ENCODE measurements at regions not wholly inside any gene's neighbourhood (a gene's known extent, or its start where the extent isn't known, plus 50 kb on each side); places are given as distances from the start of the nearest gene placed in this dataset.
A peak's percentile ranks its signal among the peaks of the same experiment; 100 is the strongest.

DNA sequence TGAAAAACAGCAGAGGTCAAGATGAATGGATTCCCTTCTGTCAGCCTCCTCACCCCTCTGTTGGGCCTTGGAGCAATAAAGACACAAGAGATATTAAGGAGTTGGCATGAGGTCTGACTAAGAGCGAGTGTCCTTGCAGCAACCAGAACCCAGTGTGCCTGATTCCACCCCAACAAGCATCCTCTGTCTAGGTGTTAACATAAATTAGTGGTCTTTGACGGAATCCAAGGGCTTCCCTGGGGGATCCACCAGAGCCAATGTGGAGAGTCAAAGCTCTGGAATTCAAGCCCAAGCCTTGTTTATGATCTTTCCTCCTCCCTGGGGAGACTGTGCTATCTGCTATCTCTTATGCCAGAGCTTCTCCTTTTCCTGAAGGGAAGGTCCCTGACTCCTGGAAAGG, 128.1 kb upstream of the SMIM23 start:
- ChIA-PET POLR2A (no interaction called here), CTCF (interaction anchor here (1.1 kb wide), 1 partner anchor 15 kb away, joined by 3 read pairs; no protein-coding TSS in a partner anchor)
- ATAC-seq (ENCODE audit: poor library complexity): no peak
- no peaks in the 10 kb centered on the region for H3K27me3 ChIP-seq (ENCODE audit: control insufficient read depth in 1 of 2, insufficient read depth in 2 of 2, low read length in 2 of 2)
- no peaks in the 10 kb centered on the region for H3K36me3 ChIP-seq (ENCODE audit: insufficient read depth, low read length)
- H3K27ac ChIP-seq (ENCODE audit: low read depth in 1 of 2, low read length in 2 of 2): no peak overlapping the region
- Mint-ChIP-seq H3K27me3 (peaks cover 8% of the 10 kb centered on the region), H3K4me3 (no peak overlapping the region), H3K4me1 (ENCODE audit: low read depth) (no peaks in the 10 kb centered on the region), H3K27ac (no peak overlapping the region), H3K9me3 (no peaks in the 10 kb centered on the region), H3K36me3 (ENCODE audit: low read depth) (no peaks in the 10 kb centered on the region)
- intact Hi-C loops (cut with DNase I, micrococcal nuclease): no loop called here
- TF ChIP-seq, protein P1, sequence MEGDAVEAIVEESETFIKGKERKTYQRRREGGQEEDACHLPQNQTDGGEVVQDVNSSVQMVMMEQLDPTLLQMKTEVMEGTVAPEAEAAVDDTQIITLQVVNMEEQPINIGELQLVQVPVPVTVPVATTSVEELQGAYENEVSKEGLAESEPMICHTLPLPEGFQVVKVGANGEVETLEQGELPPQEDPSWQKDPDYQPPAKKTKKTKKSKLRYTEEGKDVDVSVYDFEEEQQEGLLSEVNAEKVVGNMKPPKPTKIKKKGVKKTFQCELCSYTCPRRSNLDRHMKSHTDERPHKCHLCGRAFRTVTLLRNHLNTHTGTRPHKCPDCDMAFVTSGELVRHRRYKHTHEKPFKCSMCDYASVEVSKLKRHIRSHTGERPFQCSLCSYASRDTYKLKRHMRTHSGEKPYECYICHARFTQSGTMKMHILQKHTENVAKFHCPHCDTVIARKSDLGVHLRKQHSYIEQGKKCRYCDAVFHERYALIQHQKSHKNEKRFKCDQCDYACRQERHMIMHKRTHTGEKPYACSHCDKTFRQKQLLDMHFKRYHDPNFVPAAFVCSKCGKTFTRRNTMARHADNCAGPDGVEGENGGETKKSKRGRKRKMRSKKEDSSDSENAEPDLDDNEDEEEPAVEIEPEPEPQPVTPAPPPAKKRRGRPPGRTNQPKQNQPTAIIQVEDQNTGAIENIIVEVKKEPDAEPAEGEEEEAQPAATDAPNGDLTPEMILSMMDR (IDR thresholded peaks at IDR 0.05): no peak
- H3K4me1 ChIP-seq (ENCODE audit: insufficient read depth, low read length): no peaks in the 10 kb centered on the region
- H3K9me3 ChIP-seq (ENCODE audit: control insufficient read depth in 1 of 2, insufficient read depth in 1 of 2, low read length in 2 of 2): no peaks in the 10 kb centered on the region
- no peak overlapping the region for H3K4me3 ChIP-seq (ENCODE audit: low read length)
- no peak for DNase-seq

DNA sequence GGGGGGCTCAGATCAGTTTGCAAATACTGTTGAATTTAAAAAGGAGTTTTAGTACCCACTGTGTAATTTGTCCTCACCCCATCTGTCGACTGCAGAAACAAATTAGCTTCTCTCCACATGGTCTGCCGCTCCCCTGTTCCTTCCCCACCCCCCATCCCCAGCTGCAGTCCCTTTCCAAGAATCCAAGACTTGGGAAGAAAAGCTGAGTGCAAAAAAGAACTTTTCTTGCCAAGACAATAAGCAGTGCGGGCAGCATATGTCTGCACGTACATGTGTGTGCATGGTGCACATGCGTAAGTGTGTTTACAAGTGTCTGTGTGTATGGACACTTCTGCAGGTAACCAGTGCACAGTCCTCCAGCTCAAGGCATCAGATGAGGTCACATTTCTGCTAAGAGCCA, 125.7 kb upstream of the SMIM23 start:
- intact Hi-C loops (cut with DNase I, micrococcal nuclease): no loop called here
- no peaks in the 10 kb centered on the region for H3K4me1 Mint-ChIP-seq (ENCODE audit: low read depth)
- no peak overlapping the region for H3K27ac ChIP-seq (ENCODE audit: low read depth in 1 of 2, low read length in 2 of 2)
- DNase-seq (no peak), ATAC-seq (ENCODE audit: poor library complexity) (no peak)
- TF ChIP-seq, protein P1 (IDR thresholded peaks at IDR 0.05): no peak
- H3K9me3 Mint-ChIP-seq: no peaks in the 10 kb centered on the region
- H3K9me3 ChIP-seq (ENCODE audit: control insufficient read depth in 1 of 2, insufficient read depth in 1 of 2, low read length in 2 of 2): no peaks in the 10 kb centered on the region
- H3K27ac Mint-ChIP-seq: no peak overlapping the region
- H3K4me1 ChIP-seq (ENCODE audit: insufficient read depth, low read length): no peaks in the 10 kb centered on the region
- H3K36me3 Mint-ChIP-seq (ENCODE audit: low read depth): no peaks in the 10 kb centered on the region
- H3K27me3 Mint-ChIP-seq: peaks cover 4% of the 10 kb centered on the region
- ChIA-PET CTCF (no interaction called here), POLR2A (no interaction called here)
- no peak overlapping the region for H3K4me3 ChIP-seq (ENCODE audit: low read length)
- H3K4me3 Mint-ChIP-seq: no peak overlapping the region
- H3K36me3 ChIP-seq (ENCODE audit: insufficient read depth, low read length): no peaks in the 10 kb centered on the region
- H3K27me3 ChIP-seq (ENCODE audit: control insufficient read depth in 1 of 2, insufficient read depth in 2 of 2, low read length in 2 of 2): no peaks in the 10 kb centered on the region

DNA sequence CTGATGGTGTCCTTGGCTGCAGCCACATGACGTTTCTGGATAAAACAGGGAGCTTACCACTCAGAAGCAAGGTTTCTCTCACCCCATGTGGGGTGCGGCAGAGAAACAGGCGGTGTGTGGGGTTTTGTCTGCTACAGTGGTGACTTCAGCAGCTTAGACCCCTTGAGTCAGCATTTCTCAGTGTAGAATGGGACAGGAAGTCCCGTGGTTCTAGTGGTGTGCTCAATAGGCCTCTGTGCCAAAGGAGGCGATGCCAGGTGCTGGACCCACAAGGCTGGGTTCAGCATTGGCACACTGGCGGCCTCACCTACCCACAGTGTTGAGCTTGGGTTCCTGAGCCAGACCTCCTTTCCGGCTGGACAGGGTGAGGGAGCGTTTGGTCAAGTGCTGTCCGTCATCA, 125.2 kb upstream of the SMIM23 start:
- no peaks in the 10 kb centered on the region for H3K36me3 Mint-ChIP-seq (ENCODE audit: low read depth)
- ChIA-PET POLR2A (no interaction called here), CTCF (no interaction called here)
- no peak for ATAC-seq (ENCODE audit: poor library complexity)
- H3K27me3 Mint-ChIP-seq: no peaks in the 10 kb centered on the region
- Histone ChIP-seq H3K9me3 (ENCODE audit: control insufficient read depth in 1 of 2, insufficient read depth in 1 of 2, low read length in 2 of 2) (no peaks in the 10 kb centered on the region), H3K4me3 (ENCODE audit: low read length) (no peak overlapping the region), H3K36me3 (ENCODE audit: insufficient read depth, low read length) (no peaks in the 10 kb centered on the region), H3K4me1 (ENCODE audit: insufficient read depth, low read length) (no peaks in the 10 kb centered on the region), H3K27me3 (ENCODE audit: control insufficient read depth in 1 of 2, insufficient read depth in 2 of 2, low read length in 2 of 2) (no peaks in the 10 kb centered on the region), H3K27ac (ENCODE audit: low read depth in 1 of 2, low read length in 2 of 2) (no peak overlapping the region)
- H3K4me1 Mint-ChIP-seq (ENCODE audit: low read depth): no peaks in the 10 kb centered on the region
- DNase-seq: peak in 2 of 14 experiments; percentile 1 to 21
- intact Hi-C loops (cut with DNase I, micrococcal nuclease): no loop called here
- H3K4me3 Mint-ChIP-seq: no peak overlapping the region
- H3K27ac Mint-ChIP-seq: no peak overlapping the region
- TF ChIP-seq, protein P1 (IDR thresholded peaks at IDR 0.05): no peak
- H3K9me3 Mint-ChIP-seq: no peaks in the 10 kb centered on the region

All from CD4-positive, alpha-beta T cell (primary cell).